ENCODE measurements at regions not wholly inside any gene's neighbourhood (a gene's known extent, or its start where the extent isn't known, plus 50 kb on each side); places are given as distances from the start of the nearest gene placed in this dataset.

GRCh38 chr10:108307250-108307924 is 1142.9 kb upstream of the SORCS1 start:
- no peaks in the 10 kb centered on the region for H3K79me2 ChIP-seq (ENCODE audit: insufficient read depth, low read length)
- H3K9ac ChIP-seq (ENCODE audit: low read length), result no peak overlapping the region
- TF ChIP-seq CTCF (IDR thresholded peaks at IDR 0.05; ENCODE audit: low read length) (no peak), EZH2 (IDR thresholded peaks at IDR 0.05; ENCODE audit: borderline replicate concordance, low read length) (no peak)
- H3K9me2 ChIP-seq (ENCODE audit: low read depth, low read length), result no peaks in the 10 kb centered on the region
- no peaks in the 10 kb centered on the region for H3K9me3 ChIP-seq (ENCODE audit: low read length)
- no peaks in the 10 kb centered on the region for H3F3A ChIP-seq (ENCODE audit: insufficient read depth, low read length)
- H3K27me3 ChIP-seq (ENCODE audit: insufficient read depth, low read length), result no peaks in the 10 kb centered on the region
- no peak overlapping the region for H3K4me2 ChIP-seq (ENCODE audit: low read length)
- H3K4me1 ChIP-seq (ENCODE audit: insufficient read depth, low read length, severe bottlenecking), result no peaks in the 10 kb centered on the region
- no peak overlapping the region for H3K4me3 ChIP-seq (ENCODE audit: low read depth, low read length, poor library complexity, severe bottlenecking)
- H2AFZ ChIP-seq (ENCODE audit: low read length), result no peak overlapping the region
- H3K36me3 ChIP-seq (ENCODE audit: insufficient read depth, low read length), result no peaks in the 10 kb centered on the region
- H3K27ac ChIP-seq (ENCODE audit: low read depth, low read length, poor library complexity, severe bottlenecking), result no peak overlapping the region
- H4K20me1 ChIP-seq (ENCODE audit: insufficient read depth, low read length), result no peaks in the 10 kb centered on the region

- H3K27me3 ChIP-seq (ENCODE audit: insufficient read depth, low read length), result no peaks in the 10 kb centered on the region
- H3K4me3 ChIP-seq (ENCODE audit: low read depth, low read length, poor library complexity, severe bottlenecking), result no peak overlapping the region
- H3K9me2 ChIP-seq (ENCODE audit: low read depth, low read length), result no peaks in the 10 kb centered on the region
- no peaks in the 10 kb centered on the region for H3K9me3 ChIP-seq (ENCODE audit: low read length)
- no peaks in the 10 kb centered on the region for H3K79me2 ChIP-seq (ENCODE audit: insufficient read depth, low read length)
- no peaks in the 10 kb centered on the region for H4K20me1 ChIP-seq (ENCODE audit: insufficient read depth, low read length)
- H3K27ac ChIP-seq (ENCODE audit: low read depth, low read length, poor library complexity, severe bottlenecking), result no peak overlapping the region
- H3F3A ChIP-seq (ENCODE audit: insufficient read depth, low read length), result no peaks in the 10 kb centered on the region
- no peaks in the 10 kb centered on the region for H3K36me3 ChIP-seq (ENCODE audit: insufficient read depth, low read length)
- H3K4me2 ChIP-seq (ENCODE audit: low read length), result no peak overlapping the region
- no peaks in the 10 kb centered on the region for H3K4me1 ChIP-seq (ENCODE audit: insufficient read depth, low read length, severe bottlenecking)
- TF ChIP-seq EZH2 (IDR thresholded peaks at IDR 0.05; ENCODE audit: borderline replicate concordance, low read length), result no peak
- TF ChIP-seq CTCF (IDR thresholded peaks at IDR 0.05; ENCODE audit: low read length), result no peak
- no peak overlapping the region for H3K9ac ChIP-seq (ENCODE audit: low read length)
- H2AFZ ChIP-seq (ENCODE audit: low read length), result no peak overlapping the region
These were observed 1138.6 kb upstream of the SORCS1 start for GRCh38 chr10:108303149-108303548.

GRCh38 chr10:108301002-108301401 is 1136.5 kb upstream of the SORCS1 start:
- no peak for TF ChIP-seq EZH2 (IDR thresholded peaks at IDR 0.05; ENCODE audit: borderline replicate concordance, low read length)
- TF ChIP-seq CTCF (IDR thresholded peaks at IDR 0.05; ENCODE audit: low read length), result no peak
- H3K79me2 ChIP-seq (ENCODE audit: insufficient read depth, low read length), result no peaks in the 10 kb centered on the region
- H3K36me3 ChIP-seq (ENCODE audit: insufficient read depth, low read length), result no peaks in the 10 kb centered on the region
- H3K27ac ChIP-seq (ENCODE audit: low read depth, low read length, poor library complexity, severe bottlenecking), result no peak overlapping the region
- H2AFZ ChIP-seq (ENCODE audit: low read length), result no peak overlapping the region
- no peak overlapping the region for H3K4me3 ChIP-seq (ENCODE audit: low read depth, low read length, poor library complexity, severe bottlenecking)
- H3K4me1 ChIP-seq (ENCODE audit: insufficient read depth, low read length, severe bottlenecking), result no peaks in the 10 kb centered on the region
- no peak overlapping the region for H3K4me2 ChIP-seq (ENCODE audit: low read length)
- no peaks in the 10 kb centered on the region for H3K9me3 ChIP-seq (ENCODE audit: low read length)
- no peak overlapping the region for H3K9ac ChIP-seq (ENCODE audit: low read length)
- no peaks in the 10 kb centered on the region for H3K27me3 ChIP-seq (ENCODE audit: insufficient read depth, low read length)
- no peaks in the 10 kb centered on the region for H4K20me1 ChIP-seq (ENCODE audit: insufficient read depth, low read length)
- H3F3A ChIP-seq (ENCODE audit: insufficient read depth, low read length), result no peaks in the 10 kb centered on the region
- no peaks in the 10 kb centered on the region for H3K9me2 ChIP-seq (ENCODE audit: low read depth, low read length)

Measured in OCI-LY1 (cell line).